ENCODE measurements at regions not wholly inside any gene's neighbourhood (a gene's known extent, or its start where the extent isn't known, plus 50 kb on each side); places are given as distances from the start of the nearest gene placed in this dataset.

GRCh38 chr15:26260517-26261133 is 397.5 kb upstream of the ATP10A start:
- peak; percentile 89 for TF ChIP-seq CTCF (IDR thresholded peaks at IDR 0.05; ENCODE audit: low read depth, low read length)
- no peak for TF ChIP-seq POLR2A (IDR thresholded peaks at IDR 0.05; ENCODE audit: extremely low read depth, insufficient read length)
